Immature natural killer cell (primary cell): ENCODE measurements at regions not wholly inside any gene's neighbourhood (a gene's known extent, or its start where the extent isn't known, plus 50 kb on each side); places are given as distances from the start of the nearest gene placed in this dataset.

Experiments used
- DNase-seq, 3 donors: peaks; one replicate each; pipeline ENCODE4 v3.0.0; 2022; ENCODE audit warnings: mixed read lengths in 1 of 3
- H3K27ac Mint-ChIP-seq, 6 donors: one replicate each; pipeline ENCODE4 v1.8.0; 2020; ENCODE audit warnings: mixed read lengths in 6 of 6, mild to moderate bottlenecking in 5 of 6, inconsistent platforms in 4 of 6, moderate library complexity in 3 of 6
- H3K27me3 Mint-ChIP-seq, 3 donors: one replicate each; pipeline ENCODE4 v1.8.0; 2020 to 2021; ENCODE audit warnings: low read depth in 3 of 3, mild to moderate bottlenecking in 3 of 3, mixed read lengths in 3 of 3, moderate library complexity in 3 of 3, inconsistent platforms in 1 of 3
- H3K36me3 Mint-ChIP-seq, 3 donors: one replicate each; pipeline ENCODE4 v1.8.0; 2020; ENCODE audit warnings: mixed read lengths in 3 of 3, inconsistent platforms in 2 of 3, mild to moderate bottlenecking in 2 of 3
- H3K4me1 Mint-ChIP-seq, 2 donors: one replicate each; pipeline ENCODE4 v1.8.0; 2020; ENCODE audit warnings: inconsistent platforms in 2 of 2, mild to moderate bottlenecking in 2 of 2, mixed read lengths in 2 of 2, moderate library complexity in 1 of 2
- H3K4me3 Mint-ChIP-seq, 5 donors: one replicate each; pipeline ENCODE4 v1.8.0; 2020; ENCODE audit warnings: mild to moderate bottlenecking in 5 of 5, mixed read lengths in 5 of 5, inconsistent platforms in 3 of 5, moderate library complexity in 3 of 5
- H3K9me3 Mint-ChIP-seq, 6 donors: one replicate each; pipeline ENCODE4 v1.8.0; 2020; ENCODE audit warnings: mild to moderate bottlenecking in 6 of 6, mixed read lengths in 6 of 6, inconsistent platforms in 4 of 6, moderate library complexity in 3 of 6

DNA sequence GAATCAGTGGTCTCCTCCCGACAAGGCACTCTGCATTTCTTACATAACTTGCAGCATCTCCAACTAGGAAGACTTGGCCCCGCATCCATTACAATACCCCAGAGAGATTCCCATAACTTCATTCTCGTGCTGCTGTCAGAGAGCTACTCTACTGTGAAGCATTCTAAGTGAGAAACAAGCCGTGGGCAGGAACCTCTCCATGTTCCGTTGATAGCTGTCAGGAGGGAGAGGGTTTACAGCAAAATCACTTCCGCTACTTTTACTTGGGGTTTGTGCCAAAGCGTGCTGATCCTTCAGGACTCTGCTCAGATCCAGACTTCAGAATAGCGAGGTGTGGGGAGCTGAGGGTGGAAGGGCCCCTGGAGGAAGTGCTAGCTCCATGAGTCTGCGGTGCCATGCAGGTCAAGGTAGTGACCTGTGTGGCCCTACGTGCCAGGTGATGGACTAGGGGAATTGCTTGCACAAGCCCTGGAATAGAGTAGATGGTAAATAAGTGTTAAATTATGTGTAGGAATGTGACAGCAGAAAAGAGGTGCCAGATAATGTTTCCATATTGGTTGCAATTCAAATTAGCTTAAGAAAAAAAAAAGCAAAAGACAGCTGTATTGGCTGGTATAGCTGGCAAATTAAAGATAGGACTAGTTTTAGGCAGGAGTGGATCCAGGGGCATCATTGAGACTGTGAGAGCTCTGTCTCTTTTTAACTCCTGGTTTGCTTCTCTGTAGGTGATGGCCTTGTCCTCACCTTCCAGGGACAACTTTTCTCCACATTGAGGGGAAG is 358.5 kb upstream of the ERCC4 start:
- H3K4me3 Mint-ChIP-seq, result no peak overlapping the region
- peaks cover 0 to 15% (median 6%) of the 10 kb centered on the region in 6 donors for H3K9me3 Mint-ChIP-seq

DNA sequence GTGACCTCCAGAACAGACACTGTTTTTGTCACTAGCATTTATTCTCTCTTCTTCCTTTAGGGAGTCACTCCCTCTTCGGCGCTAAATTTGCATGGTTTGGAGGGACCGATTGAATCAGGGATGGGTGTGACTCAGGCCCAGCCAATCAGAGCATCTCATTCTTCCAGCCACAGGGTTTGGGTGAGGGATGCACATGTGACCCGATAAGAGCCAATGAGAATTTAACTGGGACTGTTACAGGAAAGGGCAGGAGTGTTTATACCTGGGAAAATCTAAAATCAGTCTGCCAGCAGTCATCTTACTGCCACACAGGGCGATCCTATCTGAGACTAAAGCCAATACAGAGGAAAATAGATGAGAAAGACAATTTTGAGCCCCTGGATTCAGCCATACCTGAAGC is 351.2 kb upstream of the ERCC4 start:
- Mint-ChIP-seq H3K9me3 (peaks cover 0 to 10% (median 2%) of the 10 kb centered on the region in 6 donors), H3K36me3 (no peaks in the 10 kb centered on the region), H3K27me3 (peaks cover 0 to 4% (median 1%) of the 10 kb centered on the region in 3 donors), H3K4me1 (no peaks in the 10 kb centered on the region), H3K27ac (no peak overlapping the region), H3K4me3 (no peak overlapping the region)
- no peak for DNase-seq

More for the DNA sequence above, 358.5 kb upstream of the ERCC4 start:
- H3K4me1 Mint-ChIP-seq, result no peaks in the 10 kb centered on the region
- no peak overlapping the region for H3K27ac Mint-ChIP-seq
- H3K27me3 Mint-ChIP-seq, result peaks cover 0 to 2% (median 0%) of the 10 kb centered on the region in 3 donors
- H3K36me3 Mint-ChIP-seq, result no peaks in the 10 kb centered on the region
- DNase-seq, result no peak

DNA sequence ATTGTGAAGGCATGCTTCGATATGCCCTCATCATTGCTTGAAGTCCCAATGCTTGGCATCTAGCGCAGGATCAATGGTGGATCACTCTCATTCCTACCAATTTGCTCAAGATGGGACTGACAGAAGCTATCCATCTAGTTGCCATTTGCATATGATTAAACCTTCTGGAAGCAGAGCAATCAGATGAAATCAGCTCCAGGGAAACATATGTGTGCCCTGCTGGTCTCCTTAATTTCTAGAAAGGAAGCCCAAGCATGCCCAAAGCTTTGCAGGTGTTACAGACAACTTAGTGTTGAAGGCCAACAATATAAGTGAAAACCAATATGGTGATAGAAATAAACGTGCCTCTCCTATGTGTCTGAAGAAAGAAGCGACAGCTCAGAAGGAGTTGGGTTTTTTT is 350.0 kb upstream of the ERCC4 start:
- Mint-ChIP-seq H3K36me3 (no peaks in the 10 kb centered on the region), H3K27me3 (peaks cover 0 to 4% (median 1%) of the 10 kb centered on the region in 3 donors), H3K27ac (no peak overlapping the region), H3K9me3 (peaks cover 0 to 10% (median under 1%) of the 10 kb centered on the region in 6 donors), H3K4me1 (no peaks in the 10 kb centered on the region), H3K4me3 (no peak overlapping the region)
- DNase-seq, result no peak

DNA sequence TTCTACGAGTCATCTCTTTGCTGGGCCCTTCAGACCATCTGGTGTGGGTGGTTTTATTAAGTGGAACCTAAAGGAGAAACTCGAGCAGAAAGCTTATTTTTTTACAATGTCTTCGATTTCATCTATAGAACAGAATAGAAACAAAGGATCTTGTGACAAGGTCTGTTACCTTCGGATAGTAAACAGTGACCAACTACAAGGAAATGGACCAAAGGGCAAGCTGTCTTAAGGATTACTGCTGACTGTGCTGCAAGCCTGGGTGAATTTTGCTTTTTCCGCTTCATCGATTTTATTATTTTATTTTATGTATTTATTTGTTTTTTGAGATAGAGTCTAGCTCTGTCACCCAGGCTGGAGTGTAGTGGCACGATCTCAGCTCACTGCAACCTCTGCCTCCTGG is 348.9 kb upstream of the ERCC4 start:
- Mint-ChIP-seq H3K4me1 (no peaks in the 10 kb centered on the region), H3K9me3 (peaks cover 0 to 13% (median under 1%) of the 10 kb centered on the region in 6 donors), H3K36me3 (no peaks in the 10 kb centered on the region), H3K4me3 (no peak overlapping the region), H3K27ac (no peak overlapping the region), H3K27me3 (peaks cover 0 to 4% (median 1%) of the 10 kb centered on the region in 3 donors)
- DNase-seq, result no peak

DNA sequence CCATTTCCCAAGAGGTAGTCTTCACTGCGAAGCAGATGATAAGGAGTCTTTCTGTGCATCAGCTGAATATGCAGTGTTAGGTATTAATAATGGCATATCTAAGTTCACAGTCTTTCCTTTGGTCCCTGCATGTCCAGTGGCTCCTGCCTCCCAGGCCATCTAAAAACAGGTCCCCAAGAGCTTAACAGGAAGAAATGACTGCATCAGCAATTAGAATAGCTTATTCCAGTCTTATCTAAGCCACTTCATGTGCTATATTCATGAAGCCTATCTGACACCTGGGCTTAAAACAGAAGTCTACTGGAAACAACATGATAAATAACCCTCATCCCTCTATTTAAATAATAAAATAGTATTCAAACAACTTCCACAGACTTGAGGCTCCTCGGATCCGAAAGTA is 346.1 kb upstream of the ERCC4 start:
- Mint-ChIP-seq H3K27ac (no peak overlapping the region), H3K27me3 (peaks cover 1 to 2% (median 1%) of the 10 kb centered on the region in 3 donors), H3K36me3 (no peaks in the 10 kb centered on the region), H3K4me3 (no peak overlapping the region), H3K4me1 (no peaks in the 10 kb centered on the region), H3K9me3 (peaks cover 0 to 13% (median under 1%) of the 10 kb centered on the region in 6 donors)
- no peak for DNase-seq

DNA sequence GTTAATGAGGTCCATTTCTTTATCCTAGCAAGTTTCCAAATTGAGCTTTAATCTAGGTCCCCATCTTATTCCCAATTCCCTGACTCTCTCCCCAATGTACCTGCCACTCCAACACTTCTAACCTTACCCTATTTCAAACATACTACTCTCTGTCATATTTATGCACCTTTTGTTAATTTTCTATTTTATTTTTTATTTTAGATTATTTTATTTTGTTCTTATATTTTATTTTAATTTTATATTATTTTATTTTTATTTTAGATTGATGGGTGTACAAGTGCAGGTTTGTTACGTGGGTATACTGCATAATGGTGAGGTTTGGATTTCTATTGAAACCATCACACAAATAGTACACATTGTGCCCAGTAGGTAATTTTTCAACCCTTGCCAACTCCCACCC is 333.9 kb upstream of the ERCC4 start:
- H3K4me1 Mint-ChIP-seq, result no peaks in the 10 kb centered on the region
- H3K27ac Mint-ChIP-seq, result no peak overlapping the region
- peaks cover 0 to 5% (median 4%) of the 10 kb centered on the region in 3 donors for H3K27me3 Mint-ChIP-seq
- H3K9me3 Mint-ChIP-seq, result peaks cover 0 to 5% (median 0%) of the 10 kb centered on the region in 6 donors
- no peaks in the 10 kb centered on the region for H3K36me3 Mint-ChIP-seq
- H3K4me3 Mint-ChIP-seq, result no peak overlapping the region
- DNase-seq, result no peak

DNA sequence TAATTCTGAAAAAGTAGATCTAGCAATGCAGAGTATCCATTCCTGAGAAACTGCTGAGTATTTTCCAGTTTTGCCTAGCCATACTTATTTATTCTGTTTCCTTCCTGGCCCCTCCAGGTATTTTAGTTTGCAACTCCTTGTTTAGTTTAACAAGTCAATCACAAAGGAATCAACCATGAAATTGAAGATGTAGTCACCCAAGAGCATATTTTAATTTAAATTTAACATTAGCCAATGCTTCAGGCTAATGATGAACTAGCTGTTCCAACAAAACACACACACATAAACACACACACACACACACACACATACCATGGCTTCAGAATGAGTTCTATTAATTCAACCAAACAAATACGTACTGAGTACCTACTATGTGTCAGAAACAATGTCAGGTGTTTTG is 332.8 kb upstream of the ERCC4 start:
- peaks cover 0 to 6% (median 0%) of the 10 kb centered on the region in 6 donors for H3K9me3 Mint-ChIP-seq
- H3K36me3 Mint-ChIP-seq, result no peaks in the 10 kb centered on the region
- H3K27me3 Mint-ChIP-seq, result peaks cover 0 to 5% (median 4%) of the 10 kb centered on the region in 3 donors
- H3K4me3 Mint-ChIP-seq, result no peak overlapping the region
- no peak overlapping the region for H3K27ac Mint-ChIP-seq
- H3K4me1 Mint-ChIP-seq, result no peaks in the 10 kb centered on the region
- DNase-seq, result no peak

DNA sequence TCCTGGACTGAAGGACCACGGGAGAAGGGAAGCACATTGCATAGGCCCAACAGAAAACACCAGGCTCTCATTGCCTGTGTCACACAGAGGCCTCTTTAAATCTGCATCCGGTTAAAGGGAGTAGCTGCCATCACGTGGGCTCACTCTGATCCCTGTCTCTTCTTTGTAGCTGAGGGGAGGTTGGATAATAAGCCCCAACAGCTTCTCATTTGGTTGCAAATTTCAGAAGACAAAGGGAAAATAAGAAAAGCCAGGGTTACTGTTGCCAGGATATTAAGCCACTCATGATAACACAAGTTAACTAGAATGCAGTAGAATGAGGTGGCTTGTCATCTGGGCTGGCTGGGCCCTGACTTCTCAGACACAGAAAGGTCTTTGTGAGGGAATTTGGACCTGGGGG is 325.1 kb upstream of the ERCC4 start:
- Mint-ChIP-seq H3K4me1 (no peaks in the 10 kb centered on the region), H3K27me3 (peaks cover 0 to 5% (median 0%) of the 10 kb centered on the region in 3 donors), H3K9me3 (peaks cover 0 to 4% (median 0%) of the 10 kb centered on the region in 6 donors), H3K4me3 (no peak overlapping the region), H3K36me3 (no peaks in the 10 kb centered on the region), H3K27ac (no peak overlapping the region)
- no peak for DNase-seq

DNA sequence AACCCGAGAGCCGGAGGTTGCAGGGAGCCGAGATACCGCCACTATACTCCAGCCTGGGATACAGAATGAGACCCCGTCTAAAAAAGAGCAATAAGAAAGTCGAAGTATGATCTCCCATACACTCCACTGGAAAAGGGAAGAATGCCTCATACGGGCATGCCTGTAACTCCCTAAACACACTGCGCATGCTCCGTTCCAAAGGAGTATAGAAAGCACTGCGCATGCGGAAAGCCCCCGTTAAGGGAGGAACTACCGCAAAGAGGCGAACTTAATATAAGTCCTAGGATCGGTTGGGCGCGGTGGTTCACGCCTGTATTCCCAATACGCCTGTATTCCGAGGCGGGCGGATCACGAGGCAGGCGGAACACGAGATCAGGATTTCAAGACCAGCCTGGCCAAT is 313.1 kb upstream of the ERCC4 start:
- Mint-ChIP-seq H3K27ac (no peak overlapping the region), H3K36me3 (no peaks in the 10 kb centered on the region), H3K27me3 (peaks cover 0 to 1% (median 0%) of the 10 kb centered on the region in 3 donors), H3K4me3 (no peak overlapping the region), H3K4me1 (no peaks in the 10 kb centered on the region), H3K9me3 (peaks cover 0 to 10% (median 3%) of the 10 kb centered on the region in 6 donors)
- DNase-seq, result no peak

DNA sequence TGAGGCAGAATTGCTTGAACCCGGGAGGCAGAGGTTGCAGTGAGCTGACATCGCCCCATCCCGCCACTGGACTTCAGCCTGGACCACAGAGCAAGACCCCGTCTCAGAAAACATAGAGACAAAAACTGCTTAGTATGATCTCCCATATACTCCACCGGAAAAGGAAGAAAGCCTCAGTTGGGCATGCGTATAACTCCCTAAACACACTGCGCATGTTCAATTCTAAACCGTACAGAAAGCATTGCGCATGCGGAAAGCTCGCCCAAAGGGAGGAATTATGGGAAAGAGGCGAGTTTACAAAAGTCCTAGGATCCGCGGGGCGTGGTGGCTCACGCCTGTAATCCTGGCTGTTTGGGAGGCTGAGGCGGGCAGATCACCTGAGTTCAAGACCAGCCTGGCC is 312.7 kb upstream of the ERCC4 start:
- peaks cover 0 to 2% (median 0%) of the 10 kb centered on the region in 3 donors for H3K27me3 Mint-ChIP-seq
- H3K4me1 Mint-ChIP-seq, result no peaks in the 10 kb centered on the region
- no peak for DNase-seq
- H3K27ac Mint-ChIP-seq, result no peak overlapping the region
- H3K9me3 Mint-ChIP-seq, result peaks cover 0 to 10% (median 3%) of the 10 kb centered on the region in 6 donors
- no peak overlapping the region for H3K4me3 Mint-ChIP-seq
- H3K36me3 Mint-ChIP-seq, result no peaks in the 10 kb centered on the region

DNA sequence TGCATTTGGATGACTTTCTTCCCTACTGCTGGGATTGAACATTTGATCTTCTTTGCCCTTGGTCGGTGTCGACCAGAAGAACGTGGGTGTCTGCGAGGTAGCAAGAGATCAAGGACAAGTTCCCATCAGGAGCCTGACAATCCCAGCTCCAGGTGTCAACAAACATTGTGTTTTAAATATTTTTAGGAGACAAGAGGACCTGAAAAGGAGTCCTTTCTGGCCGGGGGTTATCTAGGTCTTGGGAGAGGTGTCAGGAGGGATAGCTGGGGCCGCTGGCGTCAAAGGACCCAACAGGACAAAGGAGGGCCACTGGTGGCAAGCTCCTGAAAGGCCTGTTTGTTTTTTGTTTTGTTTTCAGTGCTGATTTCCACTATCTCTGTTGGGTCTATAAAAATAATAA is 308.4 kb upstream of the ERCC4 start:
- peaks cover 0 to 2% (median 0%) of the 10 kb centered on the region in 3 donors for H3K27me3 Mint-ChIP-seq
- H3K4me1 Mint-ChIP-seq, result no peaks in the 10 kb centered on the region
- no peak overlapping the region for H3K4me3 Mint-ChIP-seq
- H3K9me3 Mint-ChIP-seq, result peaks cover 0 to 8% (median 2%) of the 10 kb centered on the region in 6 donors
- H3K36me3 Mint-ChIP-seq, result no peaks in the 10 kb centered on the region
- H3K27ac Mint-ChIP-seq, result no peak overlapping the region
- no peak for DNase-seq

DNA sequence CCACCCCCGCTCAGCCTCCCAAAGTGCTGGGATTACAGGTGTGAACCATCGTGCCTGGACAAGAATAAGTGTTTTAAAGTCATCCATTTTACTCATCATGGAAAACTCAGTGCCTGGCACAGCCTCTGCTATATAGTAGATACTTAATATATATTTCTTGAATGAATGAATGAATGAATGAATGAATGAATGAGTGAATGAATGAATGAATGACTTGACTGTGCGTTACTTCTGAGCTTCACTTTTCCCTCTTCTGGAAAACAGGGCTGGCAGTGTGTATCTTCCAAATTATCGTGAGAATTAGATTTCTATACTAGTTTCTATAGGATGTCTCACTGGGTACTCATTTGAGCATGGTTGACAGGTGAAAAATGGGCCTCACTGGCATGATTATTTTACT is 307.3 kb upstream of the ERCC4 start:
- H3K4me1 Mint-ChIP-seq, result no peaks in the 10 kb centered on the region
- no peaks in the 10 kb centered on the region for H3K36me3 Mint-ChIP-seq
- H3K27me3 Mint-ChIP-seq, result peaks cover 0 to 2% (median 0%) of the 10 kb centered on the region in 3 donors
- no peak overlapping the region for H3K27ac Mint-ChIP-seq
- no peak overlapping the region for H3K4me3 Mint-ChIP-seq
- peaks cover 0 to 8% (median 2%) of the 10 kb centered on the region in 6 donors for H3K9me3 Mint-ChIP-seq
- DNase-seq, result no peak

DNA sequence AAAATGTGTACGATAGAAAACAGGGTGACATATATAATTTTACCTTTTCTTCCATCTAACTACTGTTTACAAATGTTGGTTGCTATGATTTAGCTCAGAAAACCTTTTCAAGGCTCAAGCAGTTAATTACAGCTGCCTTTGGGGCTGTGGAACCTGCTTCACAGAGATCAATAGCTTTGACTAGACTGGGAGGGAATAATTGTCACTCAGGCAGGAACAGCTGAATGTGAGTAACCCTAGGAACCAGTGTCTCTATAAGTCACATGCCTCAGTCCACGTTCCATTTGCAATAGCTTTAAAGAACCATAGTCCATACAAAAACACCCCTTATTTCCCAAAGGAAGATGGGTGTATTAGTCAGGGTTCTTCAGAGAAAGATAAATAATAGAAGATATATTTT is 306.8 kb upstream of the ERCC4 start:
- peaks cover 0 to 8% (median 2%) of the 10 kb centered on the region in 6 donors for H3K9me3 Mint-ChIP-seq
- no peak overlapping the region for H3K4me3 Mint-ChIP-seq
- H3K27ac Mint-ChIP-seq, result no peak overlapping the region
- no peak for DNase-seq
- peaks cover 0 to 2% (median 0%) of the 10 kb centered on the region in 3 donors for H3K27me3 Mint-ChIP-seq
- H3K36me3 Mint-ChIP-seq, result no peaks in the 10 kb centered on the region
- H3K4me1 Mint-ChIP-seq, result no peaks in the 10 kb centered on the region

DNA sequence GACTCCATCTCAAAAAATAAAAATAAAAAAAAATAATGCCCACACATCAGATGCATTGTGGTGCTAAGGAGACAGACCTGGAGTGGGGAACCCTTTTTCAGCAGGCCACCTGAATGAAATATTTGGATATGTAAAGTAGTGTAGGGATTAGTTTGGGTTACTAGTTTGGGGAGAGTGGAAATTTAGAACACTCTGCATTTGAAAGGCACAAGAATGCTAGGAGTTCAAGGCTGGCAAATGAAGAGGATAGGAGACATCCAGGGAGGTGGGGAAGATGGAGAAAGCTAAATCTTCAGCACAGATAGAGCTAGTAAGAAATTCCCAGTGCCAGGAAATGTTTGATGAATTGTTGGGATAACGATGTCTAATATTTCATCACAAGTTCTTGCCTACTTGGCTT is 298.3 kb upstream of the ERCC4 start:
- H3K4me1 Mint-ChIP-seq, result no peaks in the 10 kb centered on the region
- H3K27me3 Mint-ChIP-seq, result no peaks in the 10 kb centered on the region
- no peaks in the 10 kb centered on the region for H3K36me3 Mint-ChIP-seq
- H3K27ac Mint-ChIP-seq, result no peak overlapping the region
- DNase-seq, result no peak
- H3K4me3 Mint-ChIP-seq, result no peak overlapping the region
- peaks cover 0 to 5% (median 0%) of the 10 kb centered on the region in 6 donors for H3K9me3 Mint-ChIP-seq

DNA sequence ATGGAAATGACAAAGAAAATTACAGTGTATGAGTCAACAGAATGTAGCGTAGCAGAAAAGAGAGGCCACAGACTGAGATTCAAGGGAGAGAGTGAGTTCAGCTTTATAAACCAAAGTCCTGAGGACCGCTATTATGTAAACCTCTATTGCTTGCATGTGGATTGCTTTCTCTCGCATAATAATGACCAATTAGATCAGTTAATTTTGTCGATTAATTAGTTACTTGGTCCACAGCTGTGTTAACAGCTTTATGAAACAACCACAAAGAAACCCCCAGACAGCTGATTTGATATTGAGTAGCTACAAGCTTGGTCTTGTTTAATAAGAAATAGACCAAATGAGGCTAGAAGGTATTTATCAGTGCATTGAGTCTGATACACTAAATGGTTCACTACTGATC is 291.8 kb upstream of the ERCC4 start:
- peaks cover 0 to 3% (median 0%) of the 10 kb centered on the region in 6 donors for H3K9me3 Mint-ChIP-seq
- no peak for DNase-seq
- H3K27ac Mint-ChIP-seq, result no peak overlapping the region
- H3K4me3 Mint-ChIP-seq, result no peak overlapping the region
- H3K27me3 Mint-ChIP-seq, result peaks cover 0 to 3% (median 0%) of the 10 kb centered on the region in 3 donors
- H3K4me1 Mint-ChIP-seq, result no peaks in the 10 kb centered on the region
- H3K36me3 Mint-ChIP-seq, result no peaks in the 10 kb centered on the region
